K562 (cell line): ENCODE measurements at regions not wholly inside any gene's neighbourhood (a gene's known extent, or its start where the extent isn't known, plus 50 kb on each side); places are given as distances from the start of the nearest gene placed in this dataset.

Source experiments
- ATAC-seq: fragments of 200-7000 bp; cut with Tn5 transposase; 3 replicates; pipeline ENCODE4 v1.9.1; 2020; ENCODE audit warnings: moderate library complexity
- BruUV-seq: library from RNA; stranded (reverse); fragments of 400-500 nt; replicated peaks from 2 replicates; lab custom pipeline; 2021; lab: Mats Ljungman, UMichigan
- CTCF ChIA-PET: fragments of 300-600 bp; formaldehyde crosslinking; extraction: SDS; loops from one replicate; lab custom pipeline; 2021; ENCODE audit warnings: low intra/inter-chr PET ratio; lab: Yijun Ruan, JAX
- POLR2A ChIA-PET: fragments of 300-600, 350-650 bp; sonication (Branson Sonifier 250); formaldehyde crosslinking; extraction: SDS; loops from one replicate; lab custom pipeline; 2021; ENCODE audit warnings: antibody characterized with exemption, inconsistent platforms; lab: Yijun Ruan, JAX
- DNase-seq, 4 experiments: peaks; one replicate each; pipeline versions ENCODE4 v3.0.0 to v3.0.0-alpha.2; 2011 to 2018; ENCODE audit warnings: low spot score in 3 of 4, mixed read lengths in 3 of 4; ENCODE audit errors: extremely low read depth in 1 of 4
- FAIRE-seq: peaks from 2 replicates; lab custom pipeline; 2011; peaks lifted over from hg19 to GRCh38; lab: Jason Lieb, UNC
- H2AFZ ChIP-seq: 2 replicates; pipeline ENCODE4 v1.6.0; 2011; ENCODE audit warnings: low read depth, low read length, control low read depth, inconsistent platforms
- H3K27ac ChIP-seq: fragments of 200-600 bp; 3 replicates; pipeline ENCODE4 v1.8.0; 2011; ENCODE audit warnings: low read depth, mild to moderate bottlenecking, control low read depth, inconsistent platforms, low read length, moderate library complexity, mixed read lengths; ENCODE audit errors: extremely low read depth
- H3K27me3 ChIP-seq, 2 experiments: fragments of 300-600 bp in 1 of 2; 2 replicates in 1 of 2; 3 replicates in 1 of 2; pipeline versions ENCODE4 v1.6.0 to v1.8.0; 2011; ENCODE audit warnings: inconsistent platforms in 2 of 2, low read length in 2 of 2, mild to moderate bottlenecking in 1 of 2, mixed read lengths in 1 of 2, moderate library complexity in 1 of 2; ENCODE audit not compliant: control insufficient read depth in 2 of 2, insufficient read depth in 2 of 2
- H3K36me3 ChIP-seq: fragments of 300-600 bp; 3 replicates; pipeline ENCODE4 v1.8.0; 2011; ENCODE audit warnings: mild to moderate bottlenecking, low read length, inconsistent platforms; ENCODE audit not compliant: control insufficient read depth, insufficient read depth
- H3K4me1 ChIP-seq, 2 experiments: fragments of 200-600 bp in 1 of 2; replicated peaks in 1 of 2; 2 replicates in 1 of 2; 3 replicates in 1 of 2; pipeline versions ENCODE4 v1.5.1 to v1.8.0; 2011; ENCODE audit warnings: inconsistent platforms in 2 of 2, low read length in 2 of 2, mild to moderate bottlenecking in 1 of 2, mixed read lengths in 1 of 2, moderate library complexity in 1 of 2; ENCODE audit not compliant: control insufficient read depth in 2 of 2, insufficient read depth in 2 of 2
- H3K4me2 ChIP-seq: 2 replicates; pipeline ENCODE4 v1.6.1; 2011; ENCODE audit warnings: low read length, control low read depth, inconsistent platforms, mixed read lengths; ENCODE audit not compliant: insufficient read depth
- H3K4me3 ChIP-seq: fragments of 200-600 bp; sonication (generic), shearing (Covaris generic); 2 replicates; pipeline ENCODE4 v1.5.1; 2016; ENCODE audit warnings: control low read depth, inconsistent platforms
- H3K79me2 ChIP-seq: fragments of 200-600 bp; 3 replicates; pipeline ENCODE4 v1.8.0; 2011; ENCODE audit warnings: low read length, inconsistent platforms; ENCODE audit not compliant: control insufficient read depth, insufficient read depth
- H3K9ac ChIP-seq, 2 experiments: 2 replicates each; pipeline versions ENCODE4 v1.6.0 to v1.6.1; 2011; ENCODE audit warnings: low read depth in 2 of 2, low read length in 2 of 2, control low read depth in 1 of 2, inconsistent platforms in 1 of 2, mild to moderate bottlenecking in 1 of 2, mixed read lengths in 1 of 2; ENCODE audit not compliant: insufficient read depth in 1 of 2
- H3K9me1 ChIP-seq: one replicate; pipeline ENCODE4 v1.6.0; 2011; ENCODE audit warnings: inconsistent platforms, mild to moderate bottlenecking, low read length, moderate library complexity; ENCODE audit not compliant: control insufficient read depth, insufficient read depth
- H3K9me3 ChIP-seq: replicated peaks from 2 replicates; pipeline ENCODE4 v1.5.1; 2011; ENCODE audit warnings: low read depth, low read length, inconsistent platforms; ENCODE audit not compliant: control insufficient read depth, insufficient read depth
- H4K20me1 ChIP-seq: replicated peaks from 2 replicates; pipeline ENCODE4 v1.6.1; 2011; ENCODE audit warnings: low read length, inconsistent platforms, mixed read lengths; ENCODE audit not compliant: control insufficient read depth, insufficient read depth
- ETV6 ChIP-seq, 3 experiments: fragments of 150-350 bp in 1 of 3; sonication (generic) in 1 of 3; formaldehyde crosslinking in 1 of 3; IDR thresholded peaks; 2 replicates each; pipeline versions ENCODE4 v1.6.1 to v1.8.0; 2014 to 2022; ENCODE audit warnings: borderline replicate concordance in 2 of 3, low read depth in 2 of 3, antibody characterized with exemption in 1 of 3, low read length in 1 of 3, mild to moderate bottlenecking in 1 of 3, missing genetic modification reagents in 1 of 3
- ILK ChIP-seq: fragments of 450-650 bp; IDR thresholded peaks from 2 replicates; pipeline ENCODE4 v1.6.1; 2016; ENCODE audit warnings: missing genetic modification characterization, low read depth, mild to moderate bottlenecking, missing compliant biosample characterization, moderate library complexity, borderline replicate concordance
- MCM3 ChIP-seq: fragments of 450-650 bp; IDR thresholded peaks from 2 replicates; pipeline ENCODE4 v1.6.1; 2016
- MTA3 ChIP-seq: fragments of 450-650 bp; formaldehyde crosslinking; IDR thresholded peaks from 2 replicates; pipeline ENCODE4 v1.6.1; 2017; ENCODE audit warnings: mild to moderate bottlenecking, borderline replicate concordance
- NCOA6 ChIP-seq: fragments of 450-650 bp; IDR thresholded peaks from 2 replicates; pipeline ENCODE4 v1.6.1; 2017; ENCODE audit warnings: mild to moderate bottlenecking
- NONO ChIP-seq, 2 experiments: fragments of 200-400 bp in 1 of 2; fragments of 450-650 bp in 1 of 2; formaldehyde crosslinking in 1 of 2; IDR thresholded peaks; 2 replicates each; pipeline ENCODE4 v1.6.1; 2017; ENCODE audit warnings: low read depth in 2 of 2, mild to moderate bottlenecking in 2 of 2, moderate library complexity in 2 of 2, low read length in 1 of 2
- NR3C1 ChIP-seq: sonication (generic); formaldehyde crosslinking; IDR thresholded peaks from 2 replicates; pipeline ENCODE4 v1.8.1; 2022; ENCODE audit warnings: missing genetic modification reagents
- TBL1XR1 ChIP-seq, 2 experiments: IDR thresholded peaks; 2 replicates each; pipeline ENCODE4 v1.6.1; 2012; ENCODE audit warnings: improper control_type of control experiment in 2 of 2, low read length in 2 of 2, mild to moderate bottlenecking in 1 of 2
- ZNF140 ChIP-seq: fragments of 250-450 bp; sonication (Bioruptor Pico); IDR thresholded peaks from 2 replicates; pipeline ENCODE4 v1.8.0; 2021; ENCODE audit warnings: moderate library complexity, mild to moderate bottlenecking, inconsistent platforms
- WGBS: fragments of 100-300 bp; shearing (Covaris generic); methylation state at CpG from one replicate; pipeline ENCODE4 v1.1.6; 2016; ENCODE audit warnings: low coverage, mixed read lengths; ENCODE audit not compliant: insufficient coverage; ENCODE audit errors: missing lambda C conversion rate; 5-methylcytosine and 5-hydroxymethylcytosine counted together
- in situ Hi-C: fragments of 300-500 bp; cut with MboI; formaldehyde crosslinking; loops from 4 replicates; pipeline ENCODE4 v1.15.0; 2018; ENCODE audit warnings: inconsistent platforms, mixed read lengths
- intact Hi-C: fragments of 100-400 bp; cut with micrococcal nuclease; formaldehyde crosslinking; loops from 2 replicates; pipeline ENCODE4 v1.14.2; 2022
- TF ChIP-seq, protein P1 (sequence below): sonication (generic); formaldehyde crosslinking; IDR thresholded peaks from 2 replicates; pipeline ENCODE4 v1.8.1; 2022; ENCODE audit warnings: missing genetic modification reagents
- TF ChIP-seq, protein P2 (sequence below): fragments of 250-450 bp; sonication (Bioruptor Pico); IDR thresholded peaks from 2 replicates; pipeline ENCODE4 v1.5.1; 2021; ENCODE audit warnings: mild to moderate bottlenecking
- TF ChIP-seq, protein P3 (sequence below): fragments of 200-800 bp; sonication (Bioruptor generic); IDR thresholded peaks from 2 replicates; pipeline ENCODE4 v1.6.1; 2016; ENCODE audit warnings: missing genetic modification characterization, missing compliant biosample characterization

DNA sequence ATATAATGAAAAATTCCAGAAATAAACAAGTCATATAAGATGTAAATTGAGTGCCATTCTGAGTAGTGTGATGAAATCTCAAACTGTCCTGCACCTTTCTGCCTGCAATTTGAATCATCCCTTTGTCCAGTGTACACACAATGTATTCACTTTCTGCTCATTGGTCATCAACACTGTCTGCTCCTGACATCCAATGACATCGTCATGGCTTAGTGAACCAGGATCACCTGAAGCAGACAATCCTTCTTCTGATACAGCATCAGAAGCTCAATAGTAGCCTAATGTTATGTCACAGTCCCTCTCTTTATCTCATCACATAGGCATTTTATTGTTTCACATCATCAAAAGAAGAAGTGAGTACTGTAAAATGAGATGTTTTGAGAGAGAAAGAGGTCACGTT is 366.3 kb downstream of the RFPL4B start:
- POLR2A ChIA-PET, result no interaction called here
- H3K36me3 ChIP-seq, result no peaks in the 10 kb centered on the region
- WGBS, result 21% methylated on average over 2 of the region's 2 CpGs

More for the DNA sequence above, 366.3 kb downstream of the RFPL4B start:
- FAIRE-seq (no peak), DNase-seq (no peak), ATAC-seq (no peak)
- Histone ChIP-seq H3K9me3 (no peaks in the 10 kb centered on the region), H3K4me1 (no peaks in the 10 kb centered on the region), H3K27ac (no peak overlapping the region), H4K20me1 (no peaks in the 10 kb centered on the region), H3K9me1 (no peaks in the 10 kb centered on the region), H3K4me2 (no peak overlapping the region), H3K4me3 (no peak overlapping the region), H3K27me3 (no peaks in the 10 kb centered on the region), H3K9ac (no peak overlapping the region), H3K79me2 (no peaks in the 10 kb centered on the region), H2AFZ (no peak overlapping the region)
- intact Hi-C loops (no loop called here), in situ Hi-C loops (no loop called here)
- no peak for TF ChIP-seq NCOA6
- no peak for TF ChIP-seq TBL1XR1 (IDR thresholded peaks at IDR 0.05; ENCODE audit: low read length in 2 of 2)
- TF ChIP-seq ETV6 (IDR thresholded peaks at IDR 0.05; ENCODE audit: borderline replicate concordance in 1 of 2, low read depth in 2 of 2, low read length in 1 of 2), result no peak
- TF ChIP-seq ETV6 (CRISPR knock-in tag; IDR thresholded peaks at IDR 0.05; ENCODE audit: borderline replicate concordance), result no peak
- TF ChIP-seq, protein P1, sequence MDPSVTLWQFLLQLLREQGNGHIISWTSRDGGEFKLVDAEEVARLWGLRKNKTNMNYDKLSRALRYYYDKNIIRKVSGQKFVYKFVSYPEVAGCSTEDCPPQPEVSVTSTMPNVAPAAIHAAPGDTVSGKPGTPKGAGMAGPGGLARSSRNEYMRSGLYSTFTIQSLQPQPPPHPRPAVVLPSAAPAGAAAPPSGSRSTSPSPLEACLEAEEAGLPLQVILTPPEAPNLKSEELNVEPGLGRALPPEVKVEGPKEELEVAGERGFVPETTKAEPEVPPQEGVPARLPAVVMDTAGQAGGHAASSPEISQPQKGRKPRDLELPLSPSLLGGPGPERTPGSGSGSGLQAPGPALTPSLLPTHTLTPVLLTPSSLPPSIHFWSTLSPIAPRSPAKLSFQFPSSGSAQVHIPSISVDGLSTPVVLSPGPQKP (CRISPR knock-in tag), result no peak
- TF ChIP-seq, protein P2, sequence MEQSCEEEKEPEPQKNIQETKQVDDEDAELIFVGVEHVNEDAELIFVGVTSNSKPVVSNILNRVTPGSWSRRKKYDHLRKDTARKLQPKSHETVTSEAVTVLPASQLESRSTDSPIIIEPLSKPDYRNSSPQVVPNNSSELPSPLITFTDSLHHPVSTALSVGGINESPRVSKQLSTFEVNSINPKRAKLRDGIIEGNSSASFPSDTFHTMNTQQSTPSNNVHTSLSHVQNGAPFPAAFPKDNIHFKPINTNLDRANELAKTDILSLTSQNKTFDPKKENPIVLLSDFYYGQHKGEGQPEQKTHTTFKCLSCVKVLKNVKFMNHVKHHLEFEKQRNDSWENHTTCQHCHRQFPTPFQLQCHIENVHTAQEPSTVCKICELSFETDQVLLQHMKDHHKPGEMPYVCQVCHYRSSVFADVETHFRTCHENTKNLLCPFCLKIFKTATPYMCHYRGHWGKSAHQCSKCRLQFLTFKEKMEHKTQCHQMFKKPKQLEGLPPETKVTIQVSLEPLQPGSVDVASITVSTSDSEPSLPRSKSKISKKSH (CRISPR knock-in tag), result no peak
- no peak for TF ChIP-seq ILK (tag)
- no peak for TF ChIP-seq MCM3
- no peak for TF ChIP-seq MTA3
- TF ChIP-seq NR3C1 (CRISPR knock-in tag), result no peak
- TF ChIP-seq, protein P3, sequence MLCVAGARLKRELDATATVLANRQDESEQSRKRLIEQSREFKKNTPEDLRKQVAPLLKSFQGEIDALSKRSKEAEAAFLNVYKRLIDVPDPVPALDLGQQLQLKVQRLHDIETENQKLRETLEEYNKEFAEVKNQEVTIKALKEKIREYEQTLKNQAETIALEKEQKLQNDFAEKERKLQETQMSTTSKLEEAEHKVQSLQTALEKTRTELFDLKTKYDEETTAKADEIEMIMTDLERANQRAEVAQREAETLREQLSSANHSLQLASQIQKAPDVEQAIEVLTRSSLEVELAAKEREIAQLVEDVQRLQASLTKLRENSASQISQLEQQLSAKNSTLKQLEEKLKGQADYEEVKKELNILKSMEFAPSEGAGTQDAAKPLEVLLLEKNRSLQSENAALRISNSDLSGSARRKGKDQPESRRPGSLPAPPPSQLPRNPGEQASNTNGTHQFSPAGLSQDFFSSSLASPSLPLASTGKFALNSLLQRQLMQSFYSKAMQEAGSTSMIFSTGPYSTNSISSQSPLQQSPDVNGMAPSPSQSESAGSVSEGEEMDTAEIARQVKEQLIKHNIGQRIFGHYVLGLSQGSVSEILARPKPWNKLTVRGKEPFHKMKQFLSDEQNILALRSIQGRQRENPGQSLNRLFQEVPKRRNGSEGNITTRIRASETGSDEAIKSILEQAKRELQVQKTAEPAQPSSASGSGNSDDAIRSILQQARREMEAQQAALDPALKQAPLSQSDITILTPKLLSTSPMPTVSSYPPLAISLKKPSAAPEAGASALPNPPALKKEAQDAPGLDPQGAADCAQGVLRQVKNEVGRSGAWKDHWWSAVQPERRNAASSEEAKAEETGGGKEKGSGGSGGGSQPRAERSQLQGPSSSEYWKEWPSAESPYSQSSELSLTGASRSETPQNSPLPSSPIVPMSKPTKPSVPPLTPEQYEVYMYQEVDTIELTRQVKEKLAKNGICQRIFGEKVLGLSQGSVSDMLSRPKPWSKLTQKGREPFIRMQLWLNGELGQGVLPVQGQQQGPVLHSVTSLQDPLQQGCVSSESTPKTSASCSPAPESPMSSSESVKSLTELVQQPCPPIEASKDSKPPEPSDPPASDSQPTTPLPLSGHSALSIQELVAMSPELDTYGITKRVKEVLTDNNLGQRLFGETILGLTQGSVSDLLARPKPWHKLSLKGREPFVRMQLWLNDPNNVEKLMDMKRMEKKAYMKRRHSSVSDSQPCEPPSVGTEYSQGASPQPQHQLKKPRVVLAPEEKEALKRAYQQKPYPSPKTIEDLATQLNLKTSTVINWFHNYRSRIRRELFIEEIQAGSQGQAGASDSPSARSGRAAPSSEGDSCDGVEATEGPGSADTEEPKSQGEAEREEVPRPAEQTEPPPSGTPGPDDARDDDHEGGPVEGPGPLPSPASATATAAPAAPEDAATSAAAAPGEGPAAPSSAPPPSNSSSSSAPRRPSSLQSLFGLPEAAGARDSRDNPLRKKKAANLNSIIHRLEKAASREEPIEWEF (CRISPR knock-in tag), result no peak
- TF ChIP-seq ZNF140 (CRISPR knock-in tag), result no peak
- no peak for TF ChIP-seq NONO (IDR thresholded peaks at IDR 0.05; ENCODE audit: low read depth in 2 of 2, low read length in 1 of 2)
- CTCF ChIA-PET, result no interaction called here
- BruUV-seq, result no TSS peak
